Fibroblast of skin of right biceps (primary cell): ENCODE measurements at regions not wholly inside any gene's neighbourhood (a gene's known extent, or its start where the extent isn't known, plus 50 kb on each side); places are given as distances from the start of the nearest gene placed in this dataset.
"Not testable (repeated sequence)": the region's sequence is repeated elsewhere in the genome, so short reads cannot be mapped to it uniquely, and the experiment has no call there.

Experiments
- DNase-seq: peaks from one replicate; pipeline ENCODE4 v3.0.0-alpha.2; 2013

- DNase-seq, result no peak
These were observed 103.0 kb upstream of the NTF3 start for GRCh38 chr12:5328669-5329517.

- DNase-seq, result no peak
These were observed 99.4 kb upstream of the NTF3 start for GRCh38 chr12:5332551-5332950.

- DNase-seq, result no peak
These were observed 98.8 kb upstream of the NTF3 start for GRCh38 chr12:5333096-5333495.

- peak; percentile 52 for DNase-seq
These were observed 96.8 kb upstream of the NTF3 start for GRCh38 chr12:5335069-5335468.

GRCh38 chr12:5341086-5341485 is 90.8 kb upstream of the NTF3 start:
- DNase-seq, result not testable (repeated sequence)

GRCh38 chr12:5343711-5344110 is 88.2 kb upstream of the NTF3 start:
- no peak for DNase-seq

GRCh38 chr12:5344131-5344530 is 87.8 kb upstream of the NTF3 start:
- DNase-seq, result no peak

GRCh38 chr12:5345534-5345933 is 86.4 kb upstream of the NTF3 start:
- DNase-seq, result no peak

- DNase-seq, result no peak
These were observed 83.9 kb upstream of the NTF3 start for GRCh38 chr12:5348057-5348456.

- no peak for DNase-seq
These were observed 83.4 kb upstream of the NTF3 start for GRCh38 chr12:5348491-5348890.

- DNase-seq, result no peak
These were observed 67.7 kb upstream of the NTF3 start for GRCh38 chr12:5364036-5364770.

GRCh38 chr12:5369298-5369697 is 62.6 kb upstream of the NTF3 start:
- DNase-seq, result no peak

GRCh38 chr12:5371631-5372030 is 60.3 kb upstream of the NTF3 start:
- DNase-seq, result peak; percentile 29

- no peak for DNase-seq
These were observed 57.2 kb upstream of the NTF3 start for GRCh38 chr12:5374713-5375112.

GRCh38 chr12:5375547-5376295 is 56.2 kb upstream of the NTF3 start:
- no peak for DNase-seq

GRCh38 chr12:5376591-5377207 is 55.2 kb upstream of the NTF3 start:
- DNase-seq, result no peak

- DNase-seq, result peak; percentile 38
These were observed 53.8 kb upstream of the NTF3 start for GRCh38 chr12:5377997-5378592.

- DNase-seq, result peak; percentile 47
These were observed 52.0 kb upstream of the NTF3 start for GRCh38 chr12:5379749-5380496.
